Keratinocyte (primary cell): ENCODE measurements at regions not wholly inside any gene's neighbourhood (a gene's known extent, or its start where the extent isn't known, plus 50 kb on each side); places are given as distances from the start of the nearest gene placed in this dataset.

ENCODE experiments used
- EZH2 ChIP-seq: IDR thresholded peaks from one replicate; pipeline ENCODE4 v1.6.1; 2012; ENCODE audit warnings: inconsistent platforms, mild to moderate bottlenecking, low read length, moderate library complexity
- TF ChIP-seq, protein P1 (sequence below), 3 experiments: IDR thresholded peaks in 1 of 3; conservative IDR thresholded peaks in 1 of 3; optimal IDR thresholded peaks in 1 of 3; 2 replicates in 2 of 3; 3 replicates in 1 of 3; pipeline versions ENCODE3 to v1.5.1; 2011; ENCODE audit warnings: low read length in 3 of 3, mild to moderate bottlenecking in 3 of 3, moderate library complexity in 2 of 3, control low read depth in 1 of 3, inconsistent platforms in 1 of 3; ENCODE audit not compliant: insufficient read depth in 2 of 3; ENCODE audit errors: extremely low read depth in 1 of 3

DNA sequence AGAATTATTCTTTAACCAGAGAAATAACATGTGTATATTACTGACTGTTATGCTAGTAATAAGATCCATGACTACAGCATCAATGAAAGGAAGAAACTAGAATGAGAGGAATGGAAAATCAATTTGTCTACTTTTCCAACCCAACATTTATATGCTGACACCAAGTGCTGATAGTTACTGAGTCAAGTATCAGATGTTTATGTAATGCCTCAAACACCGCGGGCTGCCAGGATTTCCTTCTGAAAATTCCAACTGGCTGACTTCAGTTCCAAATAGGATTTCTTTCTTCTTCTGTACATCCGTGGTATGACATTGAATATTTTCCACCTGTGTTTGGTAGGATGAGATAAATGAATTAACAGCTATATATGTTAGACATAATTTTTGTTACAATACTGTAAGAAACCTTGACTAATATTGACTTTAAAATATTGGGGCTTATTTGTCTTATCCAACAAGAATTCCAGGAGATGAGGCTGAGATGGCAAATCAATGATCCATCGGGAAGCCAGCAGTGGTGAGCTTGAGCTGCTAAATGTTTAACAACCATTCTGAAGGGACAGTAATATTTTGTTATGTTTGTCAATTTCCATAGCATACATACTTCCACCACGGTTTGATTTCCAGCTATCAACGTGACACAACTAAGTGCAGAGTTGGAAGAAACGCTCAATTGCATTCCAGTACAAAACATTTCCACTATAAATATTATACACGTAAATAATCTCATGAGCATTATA is 435.2 kb upstream of the AUTS2 start:
- TF ChIP-seq, protein P1, sequence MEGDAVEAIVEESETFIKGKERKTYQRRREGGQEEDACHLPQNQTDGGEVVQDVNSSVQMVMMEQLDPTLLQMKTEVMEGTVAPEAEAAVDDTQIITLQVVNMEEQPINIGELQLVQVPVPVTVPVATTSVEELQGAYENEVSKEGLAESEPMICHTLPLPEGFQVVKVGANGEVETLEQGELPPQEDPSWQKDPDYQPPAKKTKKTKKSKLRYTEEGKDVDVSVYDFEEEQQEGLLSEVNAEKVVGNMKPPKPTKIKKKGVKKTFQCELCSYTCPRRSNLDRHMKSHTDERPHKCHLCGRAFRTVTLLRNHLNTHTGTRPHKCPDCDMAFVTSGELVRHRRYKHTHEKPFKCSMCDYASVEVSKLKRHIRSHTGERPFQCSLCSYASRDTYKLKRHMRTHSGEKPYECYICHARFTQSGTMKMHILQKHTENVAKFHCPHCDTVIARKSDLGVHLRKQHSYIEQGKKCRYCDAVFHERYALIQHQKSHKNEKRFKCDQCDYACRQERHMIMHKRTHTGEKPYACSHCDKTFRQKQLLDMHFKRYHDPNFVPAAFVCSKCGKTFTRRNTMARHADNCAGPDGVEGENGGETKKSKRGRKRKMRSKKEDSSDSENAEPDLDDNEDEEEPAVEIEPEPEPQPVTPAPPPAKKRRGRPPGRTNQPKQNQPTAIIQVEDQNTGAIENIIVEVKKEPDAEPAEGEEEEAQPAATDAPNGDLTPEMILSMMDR (optimal IDR thresholded peaks at IDR 0.05 in 1 of 3, IDR thresholded peaks at IDR 0.05 in 1 of 3, conservative IDR thresholded peaks at IDR 0.05 in 1 of 3; ENCODE audit: extremely low read depth in 1 of 3, insufficient read depth in 2 of 3, low read length in 3 of 3): no peak
- TF ChIP-seq EZH2: no peak
